Mucosa of stomach (tissue), 1 donor: ENCODE measurements at regions not wholly inside any gene's neighbourhood (a gene's known extent, or its start where the extent isn't known, plus 50 kb on each side); places are given as distances from the start of the nearest gene placed in this dataset.
A peak's percentile ranks its signal among the peaks of the same experiment; 100 is the strongest.

Source experiments
- H3K27me3 ChIP-seq: one replicate; pipeline ENCODE4 v1.7.0; 2013; ENCODE audit warnings: mild to moderate bottlenecking, low read length; ENCODE audit not compliant: control insufficient read depth, insufficient read depth
- H3K36me3 ChIP-seq: one replicate; pipeline ENCODE4 v1.7.0; 2013; ENCODE audit warnings: low read length; ENCODE audit not compliant: control insufficient read depth, insufficient read depth
- H3K4me1 ChIP-seq: one replicate; pipeline ENCODE4 v1.7.0; 2013; ENCODE audit warnings: mild to moderate bottlenecking, low read length; ENCODE audit not compliant: control insufficient read depth, insufficient read depth
- H3K4me3 ChIP-seq: one replicate; pipeline ENCODE4 v1.7.0; 2013; ENCODE audit warnings: low read length
- H3K9ac ChIP-seq: one replicate; pipeline ENCODE4 v1.7.0; 2013; ENCODE audit warnings: mild to moderate bottlenecking, low read length, moderate library complexity
- H3K9me3 ChIP-seq: one replicate; pipeline ENCODE4 v1.7.0; 2013; ENCODE audit warnings: mild to moderate bottlenecking, low read length, moderate library complexity; ENCODE audit not compliant: control insufficient read depth
- donor health status: Pancreatic carcinoma.

DNA sequence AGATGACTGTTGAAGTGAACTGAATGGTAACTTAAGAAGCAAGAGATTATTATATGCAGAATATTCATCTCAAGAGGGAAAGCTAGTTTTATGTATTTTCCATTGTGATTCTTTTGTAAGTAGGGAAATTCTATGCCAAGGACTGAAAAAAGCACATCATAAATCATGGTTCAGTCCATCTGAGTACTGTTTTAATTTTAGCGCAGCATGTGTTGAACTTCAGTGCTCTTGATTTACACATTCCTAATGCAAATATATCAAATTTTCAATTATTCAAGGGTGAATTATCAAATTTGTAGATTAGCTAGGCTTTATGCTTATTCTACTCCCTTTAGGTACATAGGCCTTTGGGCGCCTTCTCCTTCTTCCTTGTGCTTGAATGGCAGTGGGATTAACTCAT lies 50.3 kb upstream of the TCF12 start:
- Histone ChIP-seq H3K9ac (no peak overlapping the region), H3K4me3 (no peak overlapping the region), H3K27me3 (no peaks in the 10 kb centered on the region), H3K9me3 (no peaks in the 10 kb centered on the region), H3K4me1 (no peaks in the 10 kb centered on the region), H3K36me3 (no peaks in the 10 kb centered on the region)

DNA sequence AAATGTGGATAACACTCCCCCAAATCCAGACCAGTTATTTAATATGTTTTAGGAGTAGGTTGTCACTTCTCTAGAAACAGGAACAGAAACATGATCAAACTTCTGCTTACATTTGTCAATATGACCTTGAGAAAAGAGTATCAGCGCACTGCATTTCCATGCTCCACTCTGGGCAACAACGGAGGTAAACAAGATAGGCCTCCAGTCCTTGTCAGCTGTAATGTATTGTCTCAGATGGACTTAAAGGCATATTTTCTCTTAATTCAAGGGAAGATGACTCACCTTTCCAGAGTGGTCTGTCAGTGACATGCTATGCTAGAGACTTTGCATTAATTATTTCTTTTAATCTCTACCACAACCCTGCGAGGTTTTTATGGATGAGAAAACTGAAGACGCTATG lies 51.6 kb upstream of the TCF12 start:
- Histone ChIP-seq H3K4me1 (no peaks in the 10 kb centered on the region), H3K27me3 (no peaks in the 10 kb centered on the region), H3K36me3 (no peaks in the 10 kb centered on the region), H3K9ac (no peak overlapping the region), H3K4me3 (no peak overlapping the region), H3K9me3 (no peaks in the 10 kb centered on the region)

DNA sequence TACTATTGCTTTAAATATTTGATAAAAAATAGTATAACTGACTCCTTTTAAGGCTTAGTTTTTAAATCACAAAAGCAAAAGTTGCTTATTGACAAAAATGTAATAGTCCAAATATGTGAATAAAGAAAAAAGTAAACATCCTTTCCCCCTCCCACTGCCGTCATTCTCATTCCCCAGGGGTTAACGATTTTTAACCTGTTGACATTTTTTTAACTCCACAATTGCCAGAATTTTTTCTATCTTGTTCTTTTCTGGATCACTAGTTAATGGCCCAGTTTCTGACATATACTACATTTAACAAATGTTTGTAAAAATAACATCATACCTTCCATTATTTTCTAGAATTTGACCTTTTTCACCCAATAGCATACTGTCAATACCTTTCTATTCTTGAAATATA lies 60.6 kb upstream of the TCF12 start:
- H3K27me3 ChIP-seq, result no peaks in the 10 kb centered on the region
- no peak overlapping the region for H3K4me3 ChIP-seq
- H3K36me3 ChIP-seq, result no peaks in the 10 kb centered on the region
- no peaks in the 10 kb centered on the region for H3K9me3 ChIP-seq
- no peak overlapping the region for H3K9ac ChIP-seq
- H3K4me1 ChIP-seq, result no peaks in the 10 kb centered on the region

DNA sequence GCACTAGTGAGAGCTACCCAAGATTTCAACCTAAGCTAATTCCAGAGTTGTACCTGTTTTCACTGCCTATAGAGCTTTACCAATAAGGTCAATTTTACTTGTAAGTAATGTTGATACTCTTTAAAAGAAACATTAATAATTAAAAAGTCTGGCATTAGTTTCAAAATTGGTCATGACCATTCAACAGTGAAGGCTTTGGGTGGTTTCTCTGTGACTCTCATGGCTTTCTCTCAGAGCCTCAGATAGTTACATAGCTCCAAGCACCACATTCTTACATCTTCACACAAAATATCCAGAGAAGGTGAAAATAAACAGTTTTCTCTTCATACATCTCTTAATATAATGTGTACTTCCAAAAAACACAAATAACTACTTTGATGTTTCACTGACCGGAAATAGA lies 61.5 kb upstream of the TCF12 start:
- Histone ChIP-seq H3K36me3 (no peaks in the 10 kb centered on the region), H3K4me3 (no peak overlapping the region), H3K27me3 (no peaks in the 10 kb centered on the region), H3K9me3 (no peaks in the 10 kb centered on the region), H3K4me1 (no peaks in the 10 kb centered on the region), H3K9ac (no peak overlapping the region)

DNA sequence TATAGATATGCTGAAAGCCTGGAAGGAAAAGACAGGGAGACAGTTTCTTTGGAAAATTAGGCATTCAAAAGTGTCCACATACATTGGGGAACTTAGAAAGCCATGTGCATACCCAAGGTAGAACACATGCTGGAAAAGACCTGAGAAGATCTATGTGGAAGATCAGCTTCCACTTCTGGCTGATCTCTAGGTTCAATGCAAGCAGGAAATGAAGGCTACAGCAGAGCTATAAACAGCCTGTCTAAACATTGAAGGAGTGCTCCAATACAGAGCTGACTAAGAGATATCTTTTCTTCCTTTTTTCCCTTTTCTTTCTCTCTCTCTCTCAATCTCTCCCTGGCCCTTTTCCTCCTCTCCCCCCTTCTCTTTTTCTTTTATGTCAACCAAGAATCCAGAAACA lies 73.6 kb upstream of the TCF12 start:
- Histone ChIP-seq H3K36me3 (no peaks in the 10 kb centered on the region), H3K9ac (no peak overlapping the region)

DNA sequence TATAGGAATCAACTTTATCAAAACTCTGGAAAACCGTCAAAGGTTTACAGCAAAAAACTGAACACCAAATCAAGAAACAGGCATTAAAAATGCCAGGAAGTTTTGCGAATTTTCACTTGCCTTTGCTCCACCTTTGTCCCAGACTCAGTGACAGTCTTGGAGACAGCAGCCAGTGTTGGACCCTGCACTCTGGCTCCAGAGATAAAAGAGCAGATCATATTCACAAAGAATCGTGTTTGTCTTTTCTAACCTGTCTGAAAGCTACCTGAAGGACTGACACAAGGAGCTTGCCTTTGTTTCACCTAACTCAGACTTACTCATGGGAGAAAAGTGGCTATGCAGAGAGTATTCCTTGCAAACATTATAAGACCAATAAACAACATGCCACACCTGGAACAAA lies 74.0 kb upstream of the TCF12 start:
- H3K4me1 ChIP-seq, result no peaks in the 10 kb centered on the region
- no peak overlapping the region for H3K9ac ChIP-seq
- H3K9me3 ChIP-seq, result no peaks in the 10 kb centered on the region
- H3K4me3 ChIP-seq, result no peak overlapping the region
- H3K36me3 ChIP-seq, result no peaks in the 10 kb centered on the region
- H3K27me3 ChIP-seq, result no peaks in the 10 kb centered on the region

More for the DNA sequence above, 73.6 kb upstream of the TCF12 start:
- Histone ChIP-seq H3K9me3 (no peaks in the 10 kb centered on the region), H3K4me1 (no peaks in the 10 kb centered on the region), H3K27me3 (no peaks in the 10 kb centered on the region), H3K4me3 (no peak overlapping the region)

DNA sequence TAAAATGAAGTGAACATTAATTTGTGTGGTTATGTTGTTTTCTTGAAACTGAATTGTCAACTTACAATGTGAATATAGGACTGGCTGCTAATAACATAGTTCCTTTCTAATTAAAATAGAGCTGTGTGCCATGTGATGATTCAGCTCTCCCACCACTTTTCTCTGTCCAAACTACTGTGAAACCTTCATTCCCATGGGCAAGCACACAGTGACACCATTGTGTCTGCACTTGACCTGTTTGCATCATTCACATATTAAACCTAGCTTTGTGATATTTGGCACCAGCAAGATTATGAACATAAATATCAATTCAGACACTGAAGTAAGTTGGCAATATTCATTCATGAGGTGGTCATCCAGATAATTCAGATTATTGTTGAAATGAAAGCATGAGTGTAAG lies 78.8 kb upstream of the TCF12 start:
- H3K36me3 ChIP-seq, result no peaks in the 10 kb centered on the region
- no peak overlapping the region for H3K9ac ChIP-seq
- H3K4me1 ChIP-seq, result no peaks in the 10 kb centered on the region
- H3K27me3 ChIP-seq, result no peaks in the 10 kb centered on the region
- no peak overlapping the region for H3K4me3 ChIP-seq
- H3K9me3 ChIP-seq, result no peaks in the 10 kb centered on the region

DNA sequence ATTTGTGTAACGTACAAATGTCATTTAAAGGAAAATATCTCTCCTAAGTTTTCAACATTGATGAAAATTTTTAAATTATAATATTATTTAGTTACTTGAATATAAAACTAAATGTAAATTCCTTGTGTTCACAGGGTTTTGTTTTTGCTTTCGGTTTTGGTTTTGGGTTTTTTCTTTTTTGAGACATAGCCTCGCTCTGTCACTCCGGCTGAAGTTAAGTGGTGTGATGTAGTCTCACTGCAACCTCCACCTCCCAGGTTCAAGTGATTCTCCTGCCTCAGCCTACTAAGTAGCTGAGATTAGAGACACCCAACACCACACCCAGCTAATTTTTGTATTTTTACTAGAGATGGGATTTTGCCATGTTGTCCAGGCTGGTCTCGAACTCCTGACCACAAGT lies 79.3 kb upstream of the TCF12 start:
- Histone ChIP-seq H3K27me3 (no peaks in the 10 kb centered on the region), H3K36me3 (no peaks in the 10 kb centered on the region), H3K4me3 (no peak overlapping the region), H3K4me1 (no peaks in the 10 kb centered on the region), H3K9me3 (no peaks in the 10 kb centered on the region), H3K9ac (no peak overlapping the region)

DNA sequence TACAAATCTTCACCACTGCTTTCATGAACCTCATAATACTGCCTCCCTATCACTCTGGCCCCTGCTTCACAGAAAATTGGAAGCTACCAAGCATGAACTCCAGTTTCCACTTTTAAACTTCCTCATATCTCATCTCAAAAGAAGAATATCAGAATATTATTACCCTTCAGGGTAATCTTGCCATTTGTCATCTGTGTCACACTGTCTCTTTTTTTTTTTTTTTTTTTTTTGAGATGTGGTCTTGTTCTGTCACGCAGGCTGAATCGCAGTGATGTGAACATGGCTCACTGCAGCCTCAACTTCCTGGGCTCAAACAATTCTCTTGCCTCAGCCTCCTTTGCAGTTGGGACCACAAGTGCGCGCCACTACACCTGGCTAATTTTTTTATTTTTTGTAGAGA lies 80.4 kb upstream of the TCF12 start:
- Histone ChIP-seq H3K36me3 (no peaks in the 10 kb centered on the region), H3K27me3 (no peaks in the 10 kb centered on the region), H3K4me3 (no peak overlapping the region), H3K9me3 (no peaks in the 10 kb centered on the region), H3K9ac (no peak overlapping the region), H3K4me1 (no peaks in the 10 kb centered on the region)

DNA sequence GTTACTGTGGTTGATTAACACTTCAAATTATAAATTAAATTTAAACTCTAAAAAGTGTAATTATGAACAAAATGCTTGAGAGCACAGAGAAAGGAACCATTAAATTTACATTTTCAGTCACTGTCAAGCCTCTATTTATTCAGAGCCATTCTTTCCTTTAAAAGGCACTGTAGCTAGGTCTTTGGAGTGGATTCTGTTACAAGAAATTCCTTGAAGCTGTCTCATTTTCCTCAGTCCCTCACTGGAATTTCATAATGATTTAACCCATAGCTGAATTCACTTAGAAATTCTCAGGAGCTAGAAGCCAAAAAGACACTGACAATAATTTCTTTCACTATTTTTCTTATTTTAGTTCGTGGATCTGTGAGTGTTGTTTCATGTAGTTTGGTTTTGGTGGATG lies 81.2 kb upstream of the TCF12 start:
- Histone ChIP-seq H3K36me3 (no peaks in the 10 kb centered on the region), H3K4me3 (no peak overlapping the region), H3K4me1 (no peaks in the 10 kb centered on the region), H3K9me3 (no peaks in the 10 kb centered on the region), H3K27me3 (no peaks in the 10 kb centered on the region), H3K9ac (no peak overlapping the region)

DNA sequence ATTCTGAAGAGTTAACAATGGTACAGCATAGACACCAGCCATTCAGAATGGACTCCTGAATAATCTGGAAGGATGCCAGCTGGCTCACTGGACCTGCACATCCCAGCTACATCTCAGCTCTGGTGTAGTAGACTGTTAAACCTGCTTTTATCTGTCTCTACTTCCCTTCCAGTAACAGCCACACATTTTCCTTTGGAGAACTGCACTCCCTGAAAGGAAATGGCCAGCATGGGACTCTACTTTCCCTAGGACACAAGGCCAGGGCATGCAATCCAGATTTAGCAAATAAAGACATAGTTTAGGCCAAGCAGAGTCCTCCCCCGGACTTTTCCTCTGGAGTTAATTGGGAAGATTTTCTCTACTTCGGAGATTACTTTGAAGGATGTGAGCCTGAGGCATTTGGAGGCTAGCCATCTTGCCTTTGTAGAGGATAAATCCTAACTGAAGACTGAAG lies 82.7 kb upstream of the TCF12 start:
- H3K9ac ChIP-seq, result no peak overlapping the region
- H3K9me3 ChIP-seq, result no peaks in the 10 kb centered on the region
- peaks cover 6% of the 10 kb centered on the region for H3K4me1 ChIP-seq
- H3K36me3 ChIP-seq, result no peaks in the 10 kb centered on the region
- no peaks in the 10 kb centered on the region for H3K27me3 ChIP-seq
- no peak overlapping the region for H3K4me3 ChIP-seq

DNA sequence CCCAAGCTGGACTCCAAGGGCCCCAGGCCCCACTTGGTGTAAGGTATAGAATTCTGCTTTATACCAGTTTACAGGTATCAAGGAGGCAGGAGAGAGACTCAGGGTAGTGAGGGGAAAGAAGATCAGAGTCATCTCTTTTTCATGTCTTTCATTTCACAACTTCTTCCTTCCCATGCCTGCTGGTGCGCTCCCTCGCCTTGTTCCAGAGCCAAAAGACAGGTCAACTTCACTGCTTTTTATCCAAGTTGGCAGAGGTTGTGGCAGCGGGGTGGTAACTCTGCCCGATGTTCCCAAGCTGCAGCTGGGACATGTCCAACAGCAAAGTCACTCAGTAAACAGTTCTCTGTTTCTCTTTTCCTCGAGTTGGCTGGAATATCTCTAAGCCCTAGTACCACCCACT lies 86.3 kb upstream of the TCF12 start:
- no peaks in the 10 kb centered on the region for H3K36me3 ChIP-seq
- no peak overlapping the region for H3K4me3 ChIP-seq
- peak overlapping the region; percentile 22 for H3K9ac ChIP-seq
- peaks cover 6% of the 10 kb centered on the region for H3K4me1 ChIP-seq
- H3K9me3 ChIP-seq, result no peaks in the 10 kb centered on the region
- no peaks in the 10 kb centered on the region for H3K27me3 ChIP-seq

DNA sequence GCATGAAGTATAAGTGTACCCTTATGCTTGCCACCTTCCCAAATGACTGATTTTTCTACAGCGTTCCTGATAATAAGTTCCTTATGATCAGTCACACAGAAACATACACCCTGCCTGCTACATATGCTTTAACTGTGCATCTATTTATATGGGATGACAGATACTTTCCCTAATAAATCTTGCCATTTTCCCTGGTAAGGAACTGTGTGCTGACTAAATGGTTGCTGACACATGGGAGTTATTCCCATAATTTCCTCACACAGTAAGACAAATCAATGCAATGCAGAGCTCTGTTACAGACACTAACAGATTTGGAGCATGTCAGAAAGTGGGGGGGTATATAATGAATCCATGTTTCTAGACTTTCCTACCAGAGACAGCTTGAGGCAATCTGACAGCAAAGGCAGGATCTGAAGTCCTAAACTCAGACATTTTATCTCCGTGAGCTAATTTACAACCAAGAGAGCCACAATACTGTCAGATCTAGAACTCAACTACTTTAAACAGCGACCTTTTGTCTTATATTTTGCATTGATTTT lies 86.9 kb upstream of the TCF12 start:
- H3K9me3 ChIP-seq, result no peaks in the 10 kb centered on the region
- H3K27me3 ChIP-seq, result no peaks in the 10 kb centered on the region
- H3K36me3 ChIP-seq, result no peaks in the 10 kb centered on the region
- H3K4me1 ChIP-seq, result peaks cover 6% of the 10 kb centered on the region
- no peak overlapping the region for H3K9ac ChIP-seq
- H3K4me3 ChIP-seq, result no peak overlapping the region
